CD8-positive, alpha-beta memory T cell (primary cell): ENCODE measurements at regions not wholly inside any gene's neighbourhood (a gene's known extent, or its start where the extent isn't known, plus 50 kb on each side); places are given as distances from the start of the nearest gene placed in this dataset.

Experiments
- CTCF ChIA-PET: fragments of 350-600 bp; sonication (Branson Sonifier 250); formaldehyde crosslinking; loops from one replicate; lab custom pipeline; 2021; ENCODE audit warnings: antibody characterized with exemption; lab: Charles Lee
- POLR2A ChIA-PET: fragments of 350-600 bp; sonication (Branson Sonifier 250); formaldehyde crosslinking; loops from one replicate; lab custom pipeline; 2021; ENCODE audit warnings: antibody characterized with exemption; lab: Charles Lee
- DNase-seq, 5 donors: peaks; one replicate each; pipeline versions ENCODE4 v3.0.0 to v3.0.0-alpha.2; 2020 to 2022; ENCODE audit warnings: mixed read lengths in 1 of 5
- H3K27ac ChIP-seq: one replicate; pipeline ENCODE4 v1.7.0; 2013; ENCODE audit warnings: low read depth, mild to moderate bottlenecking, low read length, moderate library complexity
- H3K27me3 ChIP-seq: 2 replicates; pipeline ENCODE4 v1.7.0; 2013; ENCODE audit warnings: low read length, mild to moderate bottlenecking; ENCODE audit not compliant: insufficient read depth, poor library complexity, severe bottlenecking
- H3K36me3 ChIP-seq: 2 replicates; pipeline ENCODE4 v1.7.0; 2013; ENCODE audit warnings: mild to moderate bottlenecking, low read length, moderate library complexity; ENCODE audit not compliant: insufficient read depth
- H3K4me1 ChIP-seq: 2 replicates; pipeline ENCODE4 v1.7.0; 2013; ENCODE audit warnings: mild to moderate bottlenecking, low read length, moderate library complexity; ENCODE audit not compliant: insufficient read depth
- H3K4me3 ChIP-seq: 2 replicates; pipeline ENCODE4 v1.7.0; 2013; ENCODE audit warnings: mild to moderate bottlenecking, low read length
- H3K9me3 ChIP-seq: 2 replicates; pipeline ENCODE4 v1.7.0; 2013; ENCODE audit warnings: mild to moderate bottlenecking, low read length
- H3K27ac Mint-ChIP-seq, 8 donors: one replicate each; pipeline ENCODE4 v1.8.0; 2020 to 2021; ENCODE audit warnings: mixed read lengths in 8 of 8, mild to moderate bottlenecking in 6 of 8, inconsistent platforms in 3 of 8, moderate library complexity in 3 of 8
- H3K27me3 Mint-ChIP-seq, 2 donors: one replicate each; pipeline ENCODE4 v1.8.0; 2020 to 2021; ENCODE audit warnings: mixed read lengths in 2 of 2, mild to moderate bottlenecking in 1 of 2, moderate library complexity in 1 of 2
- H3K36me3 Mint-ChIP-seq, 3 donors: one replicate each; pipeline ENCODE4 v1.8.0; 2020 to 2021; ENCODE audit warnings: mixed read lengths in 3 of 3, inconsistent platforms in 1 of 3, mild to moderate bottlenecking in 1 of 3
- H3K4me1 Mint-ChIP-seq, 3 donors: one replicate each; pipeline ENCODE4 v1.8.0; 2020 to 2021; ENCODE audit warnings: mixed read lengths in 3 of 3, inconsistent platforms in 1 of 3, mild to moderate bottlenecking in 1 of 3
- H3K4me3 Mint-ChIP-seq, 7 donors: one replicate each; pipeline ENCODE4 v1.8.0; 2020 to 2021; ENCODE audit warnings: mixed read lengths in 7 of 7, mild to moderate bottlenecking in 6 of 7, moderate library complexity in 4 of 7, inconsistent platforms in 2 of 7
- H3K9me3 Mint-ChIP-seq, 5 donors: one replicate each; pipeline ENCODE4 v1.8.0; 2020 to 2022; ENCODE audit warnings: mixed read lengths in 5 of 5, mild to moderate bottlenecking in 3 of 5, moderate library complexity in 2 of 5, inconsistent platforms in 1 of 5

DNA sequence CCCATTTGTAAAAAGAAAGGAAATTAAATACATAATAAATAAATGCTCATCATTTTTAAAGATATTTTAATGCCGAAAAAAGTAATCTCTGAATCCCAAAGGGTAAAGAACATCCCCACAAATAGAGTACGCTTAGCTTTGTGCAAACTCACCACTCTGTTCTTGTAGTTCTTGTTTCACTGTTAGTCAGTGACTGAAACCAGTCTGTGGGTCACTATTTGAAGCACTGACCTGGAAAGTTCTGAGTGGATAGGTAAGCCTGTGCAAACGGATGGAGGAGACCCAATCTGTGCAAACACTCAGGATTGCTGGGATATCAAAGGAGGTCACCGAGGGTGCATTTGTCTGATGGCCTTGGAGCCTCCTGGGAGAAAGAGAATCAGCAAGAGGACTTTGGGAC lies 68.1 kb upstream of the TSPAN11 start:
- H3K27me3 Mint-ChIP-seq: peaks cover 0 to 3% of the 10 kb centered on the region in 2 donors
- no peak overlapping the region for H3K27ac ChIP-seq
- CTCF ChIA-PET: no interaction called here
- H3K9me3 Mint-ChIP-seq: no peaks in the 10 kb centered on the region
- no peaks in the 10 kb centered on the region for H3K27me3 ChIP-seq
- H3K36me3 ChIP-seq: no peaks in the 10 kb centered on the region
- no peaks in the 10 kb centered on the region for H3K36me3 Mint-ChIP-seq
- H3K4me1 ChIP-seq: no peaks in the 10 kb centered on the region
- H3K9me3 ChIP-seq: no peaks in the 10 kb centered on the region
- no peak overlapping the region for H3K4me3 ChIP-seq
- H3K27ac Mint-ChIP-seq: no peak overlapping the region
- POLR2A ChIA-PET: no interaction called here
- no peak overlapping the region for H3K4me3 Mint-ChIP-seq
- no peaks in the 10 kb centered on the region for H3K4me1 Mint-ChIP-seq
- DNase-seq: no peak

DNA sequence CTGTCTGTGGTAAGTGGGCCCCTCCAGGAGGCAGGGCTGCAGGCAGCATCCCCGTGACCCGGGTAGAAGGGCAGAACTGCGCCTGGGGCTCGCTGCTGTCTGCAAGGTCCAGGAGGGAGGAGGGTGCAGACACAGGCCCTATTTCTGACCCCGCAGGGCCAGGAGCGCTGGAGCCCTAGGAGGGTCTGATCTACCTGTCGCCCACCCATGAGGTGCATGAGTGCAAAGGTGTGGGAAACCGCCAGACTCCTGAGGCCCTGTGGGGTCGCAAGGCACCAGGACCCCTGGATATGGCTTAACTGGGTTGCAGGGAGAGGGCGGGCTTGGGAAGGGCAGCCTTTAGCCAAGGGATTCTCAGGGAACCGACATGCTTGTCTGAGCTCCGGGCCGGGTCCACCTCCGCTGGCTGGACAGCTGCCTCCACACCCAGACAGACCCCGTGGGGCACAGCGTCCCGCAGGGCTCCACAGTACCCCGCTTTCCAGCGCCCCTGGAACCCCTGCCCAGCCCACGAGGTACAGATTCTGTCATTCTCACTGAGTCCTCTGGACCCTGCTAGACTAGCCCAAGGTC lies 72.9 kb upstream of the TSPAN11 start:
- DNase-seq: no peak
- ChIA-PET POLR2A (no interaction called here), CTCF (no interaction called here)
- no peaks in the 10 kb centered on the region for H3K4me1 ChIP-seq
- Mint-ChIP-seq H3K4me3 (no peak overlapping the region), H3K27ac (no peak overlapping the region), H3K27me3 (no peaks in the 10 kb centered on the region), H3K9me3 (no peaks in the 10 kb centered on the region), H3K4me1 (peaks cover 6 to 11% (median 8%) of the 10 kb centered on the region in 3 donors), H3K36me3 (peaks cover 0 to 4% (median 0%) of the 10 kb centered on the region in 3 donors)
- no peaks in the 10 kb centered on the region for H3K27me3 ChIP-seq
- H3K36me3 ChIP-seq: no peaks in the 10 kb centered on the region
- no peak overlapping the region for H3K4me3 ChIP-seq
- H3K9me3 ChIP-seq: no peaks in the 10 kb centered on the region
- H3K27ac ChIP-seq: no peak overlapping the region

DNA sequence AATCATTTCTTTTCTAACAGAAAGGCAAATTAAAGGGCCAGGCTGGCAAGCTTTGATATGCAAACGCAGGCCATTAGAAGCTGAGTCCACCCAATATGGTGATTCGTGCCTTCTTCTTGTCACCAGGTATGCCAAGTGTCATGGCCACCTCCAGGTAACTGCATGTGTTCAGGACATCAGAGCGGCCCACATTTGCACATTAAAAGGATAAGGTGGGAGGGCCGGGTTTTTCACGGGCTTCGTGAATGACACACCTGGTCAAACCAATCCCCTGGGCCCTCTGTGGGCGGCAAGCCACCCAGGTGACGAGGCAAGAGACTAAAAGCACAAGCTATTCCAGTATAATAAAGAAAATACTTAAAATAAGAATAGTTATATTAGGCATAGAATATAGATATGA lies 75.9 kb upstream of the TSPAN11 start:
- DNase-seq: no peak
- Histone ChIP-seq H3K36me3 (no peaks in the 10 kb centered on the region), H3K4me3 (no peak overlapping the region), H3K27me3 (no peaks in the 10 kb centered on the region), H3K4me1 (no peaks in the 10 kb centered on the region), H3K27ac (no peak overlapping the region), H3K9me3 (no peaks in the 10 kb centered on the region)
- Mint-ChIP-seq H3K27me3 (peaks cover 0 to 1% of the 10 kb centered on the region in 2 donors), H3K4me3 (no peak overlapping the region), H3K4me1 (peaks cover 6 to 11% (median 8%) of the 10 kb centered on the region in 3 donors), H3K9me3 (no peaks in the 10 kb centered on the region), H3K27ac (peak overlapping the region in 2 of 8 donors; percentile 29 to 61), H3K36me3 (peaks cover 0 to 4% (median 0%) of the 10 kb centered on the region in 3 donors)
- CTCF ChIA-PET: interaction anchor here (0.6 to 2.9 kb wide), 7 partner anchors 9 to 1434 kb away, joined by 3 to 8 read pairs (median 5); no protein-coding TSS in a partner anchor
- POLR2A ChIA-PET: no interaction called here

DNA sequence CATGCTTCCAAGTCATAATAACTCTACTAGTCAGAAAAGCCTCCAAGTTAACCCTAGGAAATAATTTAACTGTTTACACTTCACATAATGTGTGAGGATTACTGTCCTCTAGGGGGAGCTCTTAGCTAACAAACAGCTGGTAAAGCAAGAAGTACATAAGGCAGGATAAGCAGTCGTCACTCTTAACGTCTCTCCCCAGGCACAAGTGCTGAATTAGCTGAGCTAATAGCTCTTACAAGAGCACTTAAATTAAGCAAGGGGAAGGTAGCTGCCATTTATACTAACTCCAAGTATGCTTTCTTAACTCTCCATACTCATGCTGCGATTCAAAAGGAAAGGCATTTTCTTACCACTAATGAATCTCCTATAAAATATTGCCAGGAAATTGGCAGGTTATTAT lies 79.3 kb upstream of the TSPAN11 start:
- POLR2A ChIA-PET: no interaction called here
- DNase-seq: peak in 2 of 5 donors; percentile 34

DNA sequence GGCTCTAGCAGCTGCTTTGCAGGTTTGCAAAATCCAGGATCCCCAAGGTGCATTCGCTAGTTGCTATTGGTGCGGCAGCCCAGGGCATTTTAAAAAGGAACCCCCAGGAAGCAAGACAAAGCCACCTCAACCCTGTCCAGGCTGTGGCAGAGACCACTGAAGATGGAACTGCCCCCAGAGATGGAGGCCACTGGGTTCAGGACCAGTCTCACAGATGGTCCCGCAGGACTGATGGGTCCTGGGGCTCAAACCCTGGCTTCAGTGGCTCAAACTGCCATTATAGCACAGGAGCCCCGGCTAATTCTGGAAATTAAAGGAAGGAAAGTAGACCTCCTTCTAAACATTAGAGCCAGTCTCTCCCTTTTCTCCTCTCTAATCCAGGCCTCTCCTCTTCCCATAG lies 79.8 kb upstream of the TSPAN11 start:
- POLR2A ChIA-PET: no interaction called here
- no peak for DNase-seq
- H3K36me3 Mint-ChIP-seq: peaks cover 0 to 4% (median 0%) of the 10 kb centered on the region in 3 donors
- no peaks in the 10 kb centered on the region for H3K4me1 ChIP-seq
- no peaks in the 10 kb centered on the region for H3K27me3 ChIP-seq
- H3K4me3 Mint-ChIP-seq: peak overlapping the region in 1 of 7 donors; percentile 6
- no peaks in the 10 kb centered on the region for H3K9me3 ChIP-seq
- H3K4me1 Mint-ChIP-seq: peaks cover 7 to 9% (median 8%) of the 10 kb centered on the region in 3 donors
- no peak overlapping the region for H3K4me3 ChIP-seq
- no peak overlapping the region for H3K27ac Mint-ChIP-seq
- peaks cover 0 to 1% of the 10 kb centered on the region in 2 donors for H3K27me3 Mint-ChIP-seq
- CTCF ChIA-PET: interaction anchor here (1.3 to 1.8 kb wide), 5 partner anchors 9 to 1326 kb away, joined by 3 to 11 read pairs (median 4); no protein-coding TSS in a partner anchor
- H3K36me3 ChIP-seq: no peaks in the 10 kb centered on the region
- H3K27ac ChIP-seq: no peak overlapping the region
- H3K9me3 Mint-ChIP-seq: no peaks in the 10 kb centered on the region

More for the DNA sequence above, 79.3 kb upstream of the TSPAN11 start:
- no peaks in the 10 kb centered on the region for H3K4me1 ChIP-seq
- CTCF ChIA-PET: interaction anchor here (1.2 to 1.8 kb wide), 5 partner anchors 12 to 1326 kb away, joined by 3 to 11 read pairs (median 4); no protein-coding TSS in a partner anchor
- peaks cover 0 to 4% (median 0%) of the 10 kb centered on the region in 3 donors for H3K36me3 Mint-ChIP-seq
- peaks cover 0 to 1% of the 10 kb centered on the region in 2 donors for H3K27me3 Mint-ChIP-seq
- peak overlapping the region in 1 of 7 donors; percentile 6 for H3K4me3 Mint-ChIP-seq
- H3K27ac Mint-ChIP-seq: no peak overlapping the region
- H3K36me3 ChIP-seq: no peaks in the 10 kb centered on the region
- H3K27ac ChIP-seq: no peak overlapping the region
- H3K4me1 Mint-ChIP-seq: peaks cover 9 to 12% (median 11%) of the 10 kb centered on the region in 3 donors
- H3K9me3 ChIP-seq: no peaks in the 10 kb centered on the region
- no peaks in the 10 kb centered on the region for H3K9me3 Mint-ChIP-seq
- H3K27me3 ChIP-seq: no peaks in the 10 kb centered on the region
- H3K4me3 ChIP-seq: no peak overlapping the region

DNA sequence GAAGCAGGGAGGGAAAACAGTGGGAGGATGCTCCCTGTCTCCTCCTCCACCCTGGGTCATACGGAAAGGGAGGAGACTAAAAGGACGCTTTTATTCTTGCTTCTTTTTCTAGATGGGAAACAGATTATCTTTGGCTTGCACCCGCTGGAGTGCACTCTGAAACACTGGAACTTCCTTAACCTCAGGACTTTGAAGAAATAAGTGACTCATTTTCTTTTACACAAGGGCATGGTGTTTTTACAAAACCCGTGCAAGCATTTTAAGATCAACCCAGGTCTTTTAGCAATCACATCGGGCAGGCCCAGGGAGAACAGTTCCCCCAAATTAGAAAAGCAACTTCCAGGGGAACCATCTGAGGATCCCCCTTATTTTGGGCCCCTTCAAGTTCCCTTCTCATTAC lies 80.9 kb upstream of the TSPAN11 start:
- Histone ChIP-seq H3K27me3 (no peaks in the 10 kb centered on the region), H3K4me1 (no peaks in the 10 kb centered on the region), H3K4me3 (no peak overlapping the region), H3K36me3 (no peaks in the 10 kb centered on the region), H3K9me3 (no peaks in the 10 kb centered on the region), H3K27ac (no peak overlapping the region)
- POLR2A ChIA-PET: no interaction called here
- Mint-ChIP-seq H3K9me3 (no peaks in the 10 kb centered on the region), H3K27me3 (peaks cover 0 to 1% of the 10 kb centered on the region in 2 donors), H3K36me3 (no peaks in the 10 kb centered on the region), H3K4me3 (no peak overlapping the region), H3K27ac (no peak overlapping the region), H3K4me1 (peaks cover 0 to 4% (median 3%) of the 10 kb centered on the region in 3 donors)
- CTCF ChIA-PET: interaction anchor here (0.8 to 1.5 kb wide), 3 partner anchors 10 to 1327 kb away, joined by 3 to 4 read pairs (median 4); no protein-coding TSS in a partner anchor
- DNase-seq: no peak

DNA sequence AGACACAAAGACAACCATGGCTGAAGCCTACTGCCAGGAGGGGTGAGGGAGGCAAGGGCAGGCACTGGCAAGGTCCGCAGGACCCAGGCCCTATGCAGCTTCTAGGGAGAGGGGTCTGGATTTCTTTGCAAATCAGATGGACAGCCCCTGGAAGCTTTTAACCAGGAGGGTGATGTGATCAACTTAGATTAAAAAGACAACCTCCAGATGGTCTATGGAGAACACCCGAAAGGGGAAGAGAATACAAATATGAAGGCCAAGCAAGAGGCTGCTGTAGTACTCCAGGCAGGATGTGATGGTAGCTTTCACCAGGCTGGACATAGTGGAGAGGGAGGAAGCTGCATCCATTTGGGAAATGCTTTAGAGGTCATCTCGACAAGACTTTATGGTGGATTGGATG lies 83.3 kb upstream of the TSPAN11 start:
- no peaks in the 10 kb centered on the region for H3K4me1 ChIP-seq
- no peaks in the 10 kb centered on the region for H3K36me3 ChIP-seq
- no peaks in the 10 kb centered on the region for H3K9me3 Mint-ChIP-seq
- H3K4me3 Mint-ChIP-seq: no peak overlapping the region
- H3K27ac Mint-ChIP-seq: peak overlapping the region in 1 of 8 donors; percentile 30
- no peak overlapping the region for H3K27ac ChIP-seq
- no peaks in the 10 kb centered on the region for H3K36me3 Mint-ChIP-seq
- CTCF ChIA-PET: interaction anchor here (1.1 to 1.7 kb wide), 3 partner anchors 8 to 1290 kb away, joined by 3 to 5 read pairs (median 3); no protein-coding TSS in a partner anchor
- no peaks in the 10 kb centered on the region for H3K9me3 ChIP-seq
- POLR2A ChIA-PET: no interaction called here
- DNase-seq: no peak
- H3K27me3 Mint-ChIP-seq: peaks cover 1 to 5% of the 10 kb centered on the region in 2 donors
- peaks cover 0 to 4% (median 3%) of the 10 kb centered on the region in 3 donors for H3K4me1 Mint-ChIP-seq
- H3K27me3 ChIP-seq: no peaks in the 10 kb centered on the region
- no peak overlapping the region for H3K4me3 ChIP-seq

DNA sequence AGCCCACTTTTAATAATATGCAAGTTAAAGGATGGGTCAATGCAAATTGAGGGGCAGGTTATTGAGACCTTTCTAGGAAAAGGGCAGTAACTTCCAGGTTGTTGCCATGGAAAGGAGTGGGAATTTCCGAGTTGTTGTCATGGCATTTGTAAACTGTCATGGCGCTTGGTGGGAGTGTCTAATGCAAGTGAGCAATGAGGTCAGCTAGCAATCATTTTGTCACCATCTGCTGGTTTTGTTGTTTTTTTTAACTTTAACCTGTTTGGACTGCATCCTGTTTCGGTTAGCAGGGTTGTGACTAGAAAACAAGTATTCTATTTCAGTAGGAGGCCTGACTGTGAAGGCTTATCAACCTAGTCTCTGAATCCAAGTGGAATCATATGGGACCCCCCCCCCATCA lies 85.8 kb upstream of the TSPAN11 start:
- Histone ChIP-seq H3K4me3 (no peak overlapping the region), H3K27me3 (no peaks in the 10 kb centered on the region), H3K4me1 (no peaks in the 10 kb centered on the region), H3K27ac (no peak overlapping the region), H3K36me3 (no peaks in the 10 kb centered on the region), H3K9me3 (no peaks in the 10 kb centered on the region)
- Mint-ChIP-seq H3K27ac (no peak overlapping the region), H3K4me3 (no peak overlapping the region), H3K9me3 (no peaks in the 10 kb centered on the region), H3K27me3 (peaks cover 4 to 25% of the 10 kb centered on the region in 2 donors), H3K4me1 (peaks cover 0 to 4% (median 3%) of the 10 kb centered on the region in 3 donors), H3K36me3 (no peaks in the 10 kb centered on the region)
- DNase-seq: no peak
- ChIA-PET POLR2A (no interaction called here), CTCF (interaction anchor here (1.5 kb wide), 1 partner anchor 10 kb away, joined by 5 read pairs; no protein-coding TSS in a partner anchor)
